ENCODE measurements at regions not wholly inside any gene's neighbourhood (a gene's known extent, or its start where the extent isn't known, plus 50 kb on each side); places are given as distances from the start of the nearest gene placed in this dataset.

GRCh38 chr10:118957443-118957825, 72.1 kb upstream of the NANOS1 start:
- CTCF ChIA-PET = no interaction called here
- Histone ChIP-seq H3K27me3 (ENCODE audit: control insufficient read depth, insufficient read depth, low read length) (no peaks in the 10 kb centered on the region; the same call in 1 of the 2 replicates), H3K4me3 (ENCODE audit: low read depth, low read length) (no peak overlapping the region), H3K36me3 (ENCODE audit: control insufficient read depth, insufficient read depth, low read length) (no peaks in the 10 kb centered on the region)
- DNase-seq (ENCODE audit: low read depth) = no peak
- no peak for TF ChIP-seq CTCF (IDR thresholded peaks at IDR 0.05; ENCODE audit: insufficient read depth, low read depth, low read length)
- POLR2A ChIA-PET = no interaction called here

GRCh38 chr10:118957966-118958365, 71.5 kb upstream of the NANOS1 start:
- DNase-seq (ENCODE audit: low read depth) = no peak
- Histone ChIP-seq H3K4me3 (ENCODE audit: low read depth, low read length) (no peak overlapping the region), H3K36me3 (ENCODE audit: control insufficient read depth, insufficient read depth, low read length) (no peaks in the 10 kb centered on the region), H3K27me3 (ENCODE audit: control insufficient read depth, insufficient read depth, low read length) (no peaks in the 10 kb centered on the region; the same call in 1 of the 2 replicates)
- CTCF ChIA-PET = no interaction called here
- POLR2A ChIA-PET = no interaction called here
- TF ChIP-seq CTCF (IDR thresholded peaks at IDR 0.05; ENCODE audit: insufficient read depth, low read depth, low read length) = no peak

GRCh38 chr10:118958559-118958958, 71.0 kb upstream of the NANOS1 start:
- CTCF ChIA-PET = no interaction called here
- POLR2A ChIA-PET = no interaction called here
- no peak for DNase-seq (ENCODE audit: low read depth)
- H3K4me3 ChIP-seq (ENCODE audit: low read depth, low read length) = no peak overlapping the region
- no peaks in the 10 kb centered on the region for H3K36me3 ChIP-seq (ENCODE audit: control insufficient read depth, insufficient read depth, low read length)
- no peak for TF ChIP-seq CTCF (IDR thresholded peaks at IDR 0.05; ENCODE audit: insufficient read depth, low read depth, low read length)
- no peaks in the 10 kb centered on the region; the same call in 1 of the 2 replicates for H3K27me3 ChIP-seq (ENCODE audit: control insufficient read depth, insufficient read depth, low read length)

- Histone ChIP-seq H3K4me3 (ENCODE audit: low read depth, low read length) (no peak overlapping the region), H3K27me3 (ENCODE audit: control insufficient read depth, insufficient read depth, low read length) (no peaks in the 10 kb centered on the region; the same call in 1 of the 2 replicates), H3K36me3 (ENCODE audit: control insufficient read depth, insufficient read depth, low read length) (no peaks in the 10 kb centered on the region)
- TF ChIP-seq CTCF (IDR thresholded peaks at IDR 0.05; ENCODE audit: insufficient read depth, low read depth, low read length) = no peak
- ChIA-PET CTCF (interaction anchor here (0.7 to 1.2 kb wide), 2 partner anchors 47 to 839 kb away, joined by 3 read pairs; no protein-coding TSS in a partner anchor), POLR2A (no interaction called here)
- peak; percentile 21 for DNase-seq (ENCODE audit: low read depth)
Observed at GRCh38 chr10:118958984-118959925, 70.3 kb upstream of the NANOS1 start.

- no peaks in the 10 kb centered on the region for H3K36me3 ChIP-seq (ENCODE audit: control insufficient read depth, insufficient read depth, low read length)
- CTCF ChIA-PET = interaction anchor here (1.2 kb wide), 1 partner anchor 46 kb away, joined by 3 read pairs; no protein-coding TSS in a partner anchor
- no peak for TF ChIP-seq CTCF (IDR thresholded peaks at IDR 0.05; ENCODE audit: insufficient read depth, low read depth, low read length)
- H3K4me3 ChIP-seq (ENCODE audit: low read depth, low read length) = no peak overlapping the region
- no peak for DNase-seq (ENCODE audit: low read depth)
- POLR2A ChIA-PET = no interaction called here
- H3K27me3 ChIP-seq (ENCODE audit: control insufficient read depth, insufficient read depth, low read length) = peaks cover 1% of the 10 kb centered on the region; the same call in 1 of the 2 replicates
Observed at GRCh38 chr10:118960157-118961090, 69.1 kb upstream of the NANOS1 start.

Data from BJ (cell line).